Endodermal cell (in vitro differentiated cells): ENCODE measurements at regions not wholly inside any gene's neighbourhood (a gene's known extent, or its start where the extent isn't known, plus 50 kb on each side); places are given as distances from the start of the nearest gene placed in this dataset.

Source experiments
- DNase-seq: peaks from one replicate; pipeline ENCODE4 v3.0.0-alpha.2; 2017
- H3K27ac ChIP-seq: 2 replicates; pipeline ENCODE4 v1.5.1; 2013; ENCODE audit warnings: mild to moderate bottlenecking, low read depth, low read length, moderate library complexity
- H3K27me3 ChIP-seq: 2 replicates; pipeline ENCODE4 v1.6.1; 2013; ENCODE audit warnings: mild to moderate bottlenecking, low read length, moderate library complexity; ENCODE audit not compliant: insufficient read depth, control insufficient read depth, poor library complexity, severe bottlenecking
- H3K36me3 ChIP-seq: 2 replicates; pipeline ENCODE4 v1.7.0; 2013; ENCODE audit warnings: mild to moderate bottlenecking, low read length, moderate library complexity; ENCODE audit not compliant: control insufficient read depth, insufficient read depth
- H3K4me1 ChIP-seq: one replicate; pipeline ENCODE4 v1.7.0; 2013; ENCODE audit warnings: low read length; ENCODE audit not compliant: control insufficient read depth, insufficient read depth
- H3K4me3 ChIP-seq: 2 replicates; pipeline ENCODE4 v1.5.1; 2013; ENCODE audit warnings: mild to moderate bottlenecking, low read length, moderate library complexity
- H3K9ac ChIP-seq: 2 replicates; pipeline ENCODE4 v1.6.1; 2013; ENCODE audit warnings: mild to moderate bottlenecking, low read length, moderate library complexity; ENCODE audit not compliant: poor library complexity, severe bottlenecking; ENCODE audit errors: extremely low read depth
- H3K9me3 ChIP-seq: 2 replicates; pipeline ENCODE4 v1.6.1; 2013; ENCODE audit warnings: mild to moderate bottlenecking, low read length, moderate library complexity; ENCODE audit not compliant: control insufficient read depth
- H3K27ac Mint-ChIP-seq: 2 replicates; pipeline ENCODE4 v1.8.0; 2020; ENCODE audit warnings: mixed read lengths
- H3K27me3 Mint-ChIP-seq: 2 replicates; pipeline ENCODE4 v1.8.0; 2021; ENCODE audit warnings: mild to moderate bottlenecking, mixed read lengths; ENCODE audit not compliant: insufficient read depth
- H3K36me3 Mint-ChIP-seq: 2 replicates; pipeline ENCODE4 v1.8.0; 2020; ENCODE audit warnings: low read depth, mixed read lengths
- H3K4me1 Mint-ChIP-seq: 2 replicates; pipeline ENCODE4 v1.8.0; 2020; ENCODE audit warnings: mixed read lengths
- H3K4me3 Mint-ChIP-seq: 2 replicates; pipeline ENCODE4 v1.8.0; 2020; ENCODE audit warnings: mild to moderate bottlenecking, moderate library complexity, mixed read lengths
- H3K9me3 Mint-ChIP-seq: 2 replicates; pipeline ENCODE4 v1.8.0; 2020; ENCODE audit warnings: mild to moderate bottlenecking, mixed read lengths
- WGBS, 2 experiments: methylation state at CpG; one replicate each; pipeline versions ENCODE4 v1.1.5 to v1.1.7; 2013; ENCODE audit warnings: missing lambda C conversion rate in 2 of 2, mixed read lengths in 1 of 2; ENCODE audit not compliant: insufficient coverage in 1 of 2, insufficient read length in 1 of 2; 5-methylcytosine and 5-hydroxymethylcytosine counted together
- TF ChIP-seq, protein P1 (sequence below): fragments of 200-600 bp; sonication (generic); conservative IDR thresholded peaks from 2 replicates; pipeline ENCODE4 v1.5.0; 2021; ENCODE audit warnings: antibody characterized with exemption, mild to moderate bottlenecking

DNA sequence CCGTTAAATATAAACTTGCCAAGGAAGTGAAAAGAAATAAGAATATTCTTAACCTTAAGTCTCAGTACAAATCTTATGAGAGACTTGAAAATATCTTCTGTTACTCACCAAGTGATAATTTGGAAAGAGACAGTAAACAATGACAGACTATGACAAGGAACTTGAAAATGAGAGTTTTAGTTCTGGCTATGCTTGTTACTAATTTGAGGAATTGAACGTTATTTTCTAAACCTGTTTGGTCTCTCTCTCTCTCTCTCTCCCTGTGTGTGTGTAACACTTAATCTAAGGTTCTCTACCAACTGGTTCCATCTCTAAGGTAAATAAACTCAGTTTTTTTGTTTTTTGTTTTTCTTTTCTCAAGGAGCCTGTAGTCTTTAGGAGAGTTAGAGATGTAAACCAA, 161.8 kb downstream of the AMY1C start:
- H3K27ac Mint-ChIP-seq, result no peak overlapping the region
- no peak overlapping the region for H3K4me3 Mint-ChIP-seq
- H3K4me1 ChIP-seq, result no peaks in the 10 kb centered on the region
- H3K9ac ChIP-seq, result no peak overlapping the region
- no peaks in the 10 kb centered on the region for H3K9me3 Mint-ChIP-seq
- no peaks in the 10 kb centered on the region for H3K36me3 ChIP-seq
- H3K27me3 ChIP-seq, result no peaks in the 10 kb centered on the region
- H3K4me1 Mint-ChIP-seq, result no peaks in the 10 kb centered on the region
- TF ChIP-seq, protein P1, sequence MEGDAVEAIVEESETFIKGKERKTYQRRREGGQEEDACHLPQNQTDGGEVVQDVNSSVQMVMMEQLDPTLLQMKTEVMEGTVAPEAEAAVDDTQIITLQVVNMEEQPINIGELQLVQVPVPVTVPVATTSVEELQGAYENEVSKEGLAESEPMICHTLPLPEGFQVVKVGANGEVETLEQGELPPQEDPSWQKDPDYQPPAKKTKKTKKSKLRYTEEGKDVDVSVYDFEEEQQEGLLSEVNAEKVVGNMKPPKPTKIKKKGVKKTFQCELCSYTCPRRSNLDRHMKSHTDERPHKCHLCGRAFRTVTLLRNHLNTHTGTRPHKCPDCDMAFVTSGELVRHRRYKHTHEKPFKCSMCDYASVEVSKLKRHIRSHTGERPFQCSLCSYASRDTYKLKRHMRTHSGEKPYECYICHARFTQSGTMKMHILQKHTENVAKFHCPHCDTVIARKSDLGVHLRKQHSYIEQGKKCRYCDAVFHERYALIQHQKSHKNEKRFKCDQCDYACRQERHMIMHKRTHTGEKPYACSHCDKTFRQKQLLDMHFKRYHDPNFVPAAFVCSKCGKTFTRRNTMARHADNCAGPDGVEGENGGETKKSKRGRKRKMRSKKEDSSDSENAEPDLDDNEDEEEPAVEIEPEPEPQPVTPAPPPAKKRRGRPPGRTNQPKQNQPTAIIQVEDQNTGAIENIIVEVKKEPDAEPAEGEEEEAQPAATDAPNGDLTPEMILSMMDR, result no peak
- no peak overlapping the region for H3K4me3 ChIP-seq
- H3K36me3 Mint-ChIP-seq, result no peaks in the 10 kb centered on the region
- H3K27me3 Mint-ChIP-seq, result no peaks in the 10 kb centered on the region
- DNase-seq, result no peak
- WGBS, 2 experiments, result 94 to 100% methylated on average over 1 to 2 of the region's 2 CpGs
- no peaks in the 10 kb centered on the region for H3K9me3 ChIP-seq
- H3K27ac ChIP-seq, result no peak overlapping the region

DNA sequence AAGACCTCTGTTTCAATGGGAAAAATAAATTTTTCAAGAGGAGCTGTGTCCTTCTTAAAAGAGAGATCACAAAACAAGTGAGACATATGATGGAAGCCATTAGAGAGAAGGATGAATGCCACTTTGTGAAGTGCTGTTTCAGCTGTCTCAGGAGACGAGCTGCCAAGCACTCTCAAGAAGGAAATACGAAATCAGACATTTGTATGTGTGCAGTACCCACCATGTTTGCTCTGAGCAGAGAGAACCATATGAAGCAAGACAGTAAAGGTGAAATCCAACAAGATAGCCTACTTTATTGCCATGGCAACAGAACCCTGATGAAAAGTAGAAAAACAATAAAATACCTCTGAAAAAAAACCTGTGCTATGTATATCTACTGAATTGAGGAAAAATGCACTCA, 168.1 kb downstream of the AMY1C start:
- Mint-ChIP-seq H3K4me3 (no peak overlapping the region), H3K27me3 (no peaks in the 10 kb centered on the region), H3K9me3 (no peaks in the 10 kb centered on the region), H3K36me3 (no peaks in the 10 kb centered on the region), H3K27ac (no peak overlapping the region), H3K4me1 (no peaks in the 10 kb centered on the region)
- Histone ChIP-seq H3K27me3 (no peaks in the 10 kb centered on the region), H3K27ac (no peak overlapping the region), H3K9ac (no peak overlapping the region), H3K4me1 (no peaks in the 10 kb centered on the region), H3K36me3 (no peaks in the 10 kb centered on the region), H3K9me3 (no peaks in the 10 kb centered on the region), H3K4me3 (no peak overlapping the region)
- WGBS, 2 experiments, result 76 to 100% methylated on average over 1 to 2 of the region's 2 CpGs
- DNase-seq, result no peak
- TF ChIP-seq, protein P1, result no peak

DNA sequence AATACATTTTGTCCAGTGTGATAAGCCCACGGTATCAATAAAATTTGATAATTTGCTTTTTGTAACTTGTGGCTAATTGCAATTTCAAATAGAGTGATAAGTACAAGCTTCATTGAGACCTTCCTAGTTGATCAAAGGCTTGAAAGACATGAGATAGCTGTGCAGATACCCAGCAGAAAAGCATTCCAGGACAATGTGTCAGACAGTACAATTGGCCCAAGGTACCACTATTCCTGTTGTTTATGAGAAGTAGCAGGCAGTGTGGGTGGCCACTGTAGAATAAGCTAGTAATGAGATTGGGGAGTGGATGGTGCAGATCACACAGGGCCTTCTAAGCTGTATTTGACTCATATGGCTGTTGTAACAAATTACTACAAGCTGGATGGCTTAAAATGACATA, 182.2 kb downstream of the AMY1C start:
- no peak for DNase-seq
- no peaks in the 10 kb centered on the region for H3K36me3 Mint-ChIP-seq
- 96% methylated on average over 1 of the region's 1 CpG; no CpG with 5 or more reads in 1 of the 2 experiments for WGBS, 2 experiments
- Histone ChIP-seq H3K27ac (no peak overlapping the region), H3K4me1 (no peaks in the 10 kb centered on the region), H3K4me3 (no peak overlapping the region), H3K9ac (no peak overlapping the region), H3K27me3 (no peaks in the 10 kb centered on the region), H3K36me3 (no peaks in the 10 kb centered on the region), H3K9me3 (no peaks in the 10 kb centered on the region)
- peaks cover 6% of the 10 kb centered on the region for H3K9me3 Mint-ChIP-seq
- H3K27me3 Mint-ChIP-seq, result no peaks in the 10 kb centered on the region
- no peaks in the 10 kb centered on the region for H3K4me1 Mint-ChIP-seq
- no peak overlapping the region for H3K4me3 Mint-ChIP-seq
- TF ChIP-seq, protein P1, result no peak
- no peak overlapping the region for H3K27ac Mint-ChIP-seq
